ENCODE measurements at regions not wholly inside any gene's neighbourhood (a gene's known extent, or its start where the extent isn't known, plus 50 kb on each side); places are given as distances from the start of the nearest gene placed in this dataset.

DNA sequence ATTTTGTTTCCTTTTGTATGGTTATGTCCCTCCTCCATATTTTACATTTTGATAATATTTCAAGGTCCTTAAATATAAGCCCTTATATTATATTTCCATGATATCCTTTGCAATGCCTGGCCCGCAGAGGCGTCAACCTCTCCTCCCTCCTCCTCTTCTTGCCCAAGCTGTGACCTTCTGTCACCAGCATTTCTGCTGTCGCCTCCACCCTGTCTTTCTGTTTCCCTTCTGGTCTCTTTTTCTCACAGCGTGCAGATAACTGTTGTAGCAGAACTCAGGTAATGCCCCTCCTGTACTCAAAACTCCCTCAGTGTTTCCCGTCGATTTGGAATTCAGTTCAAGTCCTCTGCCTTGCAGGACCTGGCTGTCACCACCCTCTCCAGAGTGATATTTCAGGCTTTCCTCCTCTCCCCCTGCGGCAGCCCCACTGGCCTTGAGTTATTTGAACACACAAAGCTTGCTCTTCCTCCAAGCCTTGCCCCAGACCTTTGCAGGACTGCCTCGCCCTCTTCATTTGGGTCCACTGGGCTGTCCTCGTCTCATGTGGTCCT lies 709.3 kb downstream of the DCDC2C start:
- Histone ChIP-seq H3K9me3 (ENCODE audit: control insufficient read depth in 1 of 2, insufficient read depth in 1 of 2, low read depth in 1 of 2, low read length in 2 of 2) (peaks cover 4 to 15% of the 10 kb centered on the region in 2 experiments; a peak in 2 of 4 replicates), H3K27ac (ENCODE audit: low read depth, low read length) (no peak overlapping the region), H3K27me3 (ENCODE audit: insufficient read depth, low read length) (no peaks in the 10 kb centered on the region), H4K20me1 (ENCODE audit: insufficient read depth) (no peaks in the 10 kb centered on the region), H3K36me3 (ENCODE audit: control insufficient read depth in 1 of 2, insufficient read depth in 2 of 2, low read length in 2 of 2) (no peaks in the 10 kb centered on the region), H2AFZ (ENCODE audit: low read depth, low read length, poor library complexity, severe bottlenecking) (no peak overlapping the region), H3K79me2 (ENCODE audit: insufficient read depth, low read length) (no peaks in the 10 kb centered on the region), H3K9me2 (ENCODE audit: insufficient read depth) (no peaks in the 10 kb centered on the region), H3K9ac (ENCODE audit: low read length) (no peak overlapping the region), H3K4me3 (replicated peaks in 1 of 2; ENCODE audit: low read depth in 1 of 2, low read length in 2 of 2) (no peak overlapping the region), H3K4me1 (ENCODE audit: control insufficient read depth in 1 of 2, insufficient read depth in 2 of 2, low read length in 2 of 2) (no peaks in the 10 kb centered on the region), H3K4me2 (ENCODE audit: low read length) (no peak overlapping the region)
- DNase-seq (ENCODE audit: low read depth, low spot score) (no peak), ATAC-seq (no peak)
- CTCF ChIA-PET, result no interaction called here
- intact Hi-C loops (cut with micrococcal nuclease), result no loop called here
- POLR2A ChIA-PET, result no interaction called here
- TF ChIP-seq, protein P1, sequence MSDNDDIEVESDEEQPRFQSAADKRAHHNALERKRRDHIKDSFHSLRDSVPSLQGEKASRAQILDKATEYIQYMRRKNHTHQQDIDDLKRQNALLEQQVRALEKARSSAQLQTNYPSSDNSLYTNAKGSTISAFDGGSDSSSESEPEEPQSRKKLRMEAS (IDR thresholded peaks at IDR 0.05), result no peak
- TF ChIP-seq SRF (IDR thresholded peaks at IDR 0.05; ENCODE audit: low read depth) (no peak), POLR2AphosphoS5 (IDR thresholded peaks at IDR 0.05; ENCODE audit: low read depth, low read length) (no peak), ZNF274 (IDR thresholded peaks at IDR 0.05; ENCODE audit: low read depth, low read length) (no peak), TCF7L2 (IDR thresholded peaks at IDR 0.05; ENCODE audit: borderline replicate concordance, extremely low read depth, insufficient read depth, insufficient read length) (no peak), YY1 (IDR thresholded peaks at IDR 0.05; ENCODE audit: extremely low read depth, insufficient replicate concordance, low read depth, low read length) (no peak), SIN3A (IDR thresholded peaks at IDR 0.05; ENCODE audit: low read depth) (no peak), SP1 (IDR thresholded peaks at IDR 0.05; ENCODE audit: low read depth) (no peak), ELF1 (IDR thresholded peaks at IDR 0.05; ENCODE audit: borderline replicate concordance, low read depth) (no peak)
- TF ChIP-seq, protein P2, sequence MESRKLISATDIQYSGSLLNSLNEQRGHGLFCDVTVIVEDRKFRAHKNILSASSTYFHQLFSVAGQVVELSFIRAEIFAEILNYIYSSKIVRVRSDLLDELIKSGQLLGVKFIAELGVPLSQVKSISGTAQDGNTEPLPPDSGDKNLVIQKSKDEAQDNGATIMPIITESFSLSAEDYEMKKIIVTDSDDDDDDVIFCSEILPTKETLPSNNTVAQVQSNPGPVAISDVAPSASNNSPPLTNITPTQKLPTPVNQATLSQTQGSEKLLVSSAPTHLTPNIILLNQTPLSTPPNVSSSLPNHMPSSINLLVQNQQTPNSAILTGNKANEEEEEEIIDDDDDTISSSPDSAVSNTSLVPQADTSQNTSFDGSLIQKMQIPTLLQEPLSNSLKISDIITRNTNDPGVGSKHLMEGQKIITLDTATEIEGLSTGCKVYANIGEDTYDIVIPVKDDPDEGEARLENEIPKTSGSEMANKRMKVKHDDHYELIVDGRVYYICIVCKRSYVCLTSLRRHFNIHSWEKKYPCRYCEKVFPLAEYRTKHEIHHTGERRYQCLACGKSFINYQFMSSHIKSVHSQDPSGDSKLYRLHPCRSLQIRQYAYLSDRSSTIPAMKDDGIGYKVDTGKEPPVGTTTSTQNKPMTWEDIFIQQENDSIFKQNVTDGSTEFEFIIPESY (IDR thresholded peaks at IDR 0.05; ENCODE audit: extremely low read depth, insufficient replicate concordance, low read length), result no peak
- TF ChIP-seq, protein P3, sequence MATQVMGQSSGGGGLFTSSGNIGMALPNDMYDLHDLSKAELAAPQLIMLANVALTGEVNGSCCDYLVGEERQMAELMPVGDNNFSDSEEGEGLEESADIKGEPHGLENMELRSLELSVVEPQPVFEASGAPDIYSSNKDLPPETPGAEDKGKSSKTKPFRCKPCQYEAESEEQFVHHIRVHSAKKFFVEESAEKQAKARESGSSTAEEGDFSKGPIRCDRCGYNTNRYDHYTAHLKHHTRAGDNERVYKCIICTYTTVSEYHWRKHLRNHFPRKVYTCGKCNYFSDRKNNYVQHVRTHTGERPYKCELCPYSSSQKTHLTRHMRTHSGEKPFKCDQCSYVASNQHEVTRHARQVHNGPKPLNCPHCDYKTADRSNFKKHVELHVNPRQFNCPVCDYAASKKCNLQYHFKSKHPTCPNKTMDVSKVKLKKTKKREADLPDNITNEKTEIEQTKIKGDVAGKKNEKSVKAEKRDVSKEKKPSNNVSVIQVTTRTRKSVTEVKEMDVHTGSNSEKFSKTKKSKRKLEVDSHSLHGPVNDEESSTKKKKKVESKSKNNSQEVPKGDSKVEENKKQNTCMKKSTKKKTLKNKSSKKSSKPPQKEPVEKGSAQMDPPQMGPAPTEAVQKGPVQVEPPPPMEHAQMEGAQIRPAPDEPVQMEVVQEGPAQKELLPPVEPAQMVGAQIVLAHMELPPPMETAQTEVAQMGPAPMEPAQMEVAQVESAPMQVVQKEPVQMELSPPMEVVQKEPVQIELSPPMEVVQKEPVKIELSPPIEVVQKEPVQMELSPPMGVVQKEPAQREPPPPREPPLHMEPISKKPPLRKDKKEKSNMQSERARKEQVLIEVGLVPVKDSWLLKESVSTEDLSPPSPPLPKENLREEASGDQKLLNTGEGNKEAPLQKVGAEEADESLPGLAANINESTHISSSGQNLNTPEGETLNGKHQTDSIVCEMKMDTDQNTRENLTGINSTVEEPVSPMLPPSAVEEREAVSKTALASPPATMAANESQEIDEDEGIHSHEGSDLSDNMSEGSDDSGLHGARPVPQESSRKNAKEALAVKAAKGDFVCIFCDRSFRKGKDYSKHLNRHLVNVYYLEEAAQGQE (IDR thresholded peaks at IDR 0.05; ENCODE audit: low read depth), result no peak
- RAD21 ChIA-PET (ENCODE audit: low non-redundant PET in 1 of 2, low total read pairs in 2 of 2, uncharacterized antibody in 2 of 2, unreplicated experiment in 2 of 2), result no interaction called here
- no TSS peak for BruUV-seq (replicated peaks)
